ENCODE measurements at regions not wholly inside any gene's neighbourhood (a gene's known extent, or its start where the extent isn't known, plus 50 kb on each side); places are given as distances from the start of the nearest gene placed in this dataset.

GRCh38 chr2:107086497-107086896, 200.5 kb upstream of the ST6GAL2 start:
- Histone ChIP-seq H3K4me3 (no peak overlapping the region), H3K9me3 (no peaks in the 10 kb centered on the region), H3K4me1 (no peaks in the 10 kb centered on the region), H3K27ac (no peak overlapping the region), H3K27me3 (no peaks in the 10 kb centered on the region), H3K36me3 (no peaks in the 10 kb centered on the region)
- TF ChIP-seq CTCF (IDR thresholded peaks at IDR 0.05) (no peak), POLR2A (IDR thresholded peaks at IDR 0.05) (no peak)
- DNase-seq, result no peak

- Histone ChIP-seq H3K4me3 (no peak overlapping the region), H3K27ac (no peak overlapping the region), H3K9me3 (no peaks in the 10 kb centered on the region), H3K4me1 (no peaks in the 10 kb centered on the region), H3K27me3 (no peaks in the 10 kb centered on the region), H3K36me3 (no peaks in the 10 kb centered on the region)
- DNase-seq, result no peak
- TF ChIP-seq POLR2A (IDR thresholded peaks at IDR 0.05) (no peak), CTCF (IDR thresholded peaks at IDR 0.05) (no peak)
Observed at GRCh38 chr2:107088156-107088555, 202.2 kb upstream of the ST6GAL2 start.

- Histone ChIP-seq H3K36me3 (no peaks in the 10 kb centered on the region), H3K4me3 (no peak overlapping the region), H3K27me3 (no peaks in the 10 kb centered on the region), H3K4me1 (no peaks in the 10 kb centered on the region), H3K27ac (no peak overlapping the region), H3K9me3 (no peaks in the 10 kb centered on the region)
- TF ChIP-seq POLR2A (IDR thresholded peaks at IDR 0.05), result no peak
- no peak for TF ChIP-seq CTCF (IDR thresholded peaks at IDR 0.05)
- DNase-seq, result no peak
Observed at GRCh38 chr2:107091163-107091864, 205.3 kb upstream of the ST6GAL2 start.

GRCh38 chr2:107093426-107093957, 207.5 kb upstream of the ST6GAL2 start:
- Histone ChIP-seq H3K4me3 (no peak overlapping the region), H3K27me3 (no peaks in the 10 kb centered on the region), H3K27ac (no peak overlapping the region), H3K9me3 (no peaks in the 10 kb centered on the region), H3K4me1 (no peaks in the 10 kb centered on the region), H3K36me3 (no peaks in the 10 kb centered on the region)
- no peak for DNase-seq
- no peak for TF ChIP-seq CTCF (IDR thresholded peaks at IDR 0.05)
- TF ChIP-seq POLR2A (IDR thresholded peaks at IDR 0.05), result no peak

- no peaks in the 10 kb centered on the region for H3K9me3 ChIP-seq
- no peak for DNase-seq
- no peaks in the 10 kb centered on the region for H3K36me3 ChIP-seq
- no peak for TF ChIP-seq POLR2A (IDR thresholded peaks at IDR 0.05)
- TF ChIP-seq CTCF (IDR thresholded peaks at IDR 0.05), result no peak
- H3K27ac ChIP-seq, result no peak overlapping the region
- no peak overlapping the region for H3K4me3 ChIP-seq
- H3K4me1 ChIP-seq, result no peaks in the 10 kb centered on the region
- no peaks in the 10 kb centered on the region for H3K27me3 ChIP-seq
Observed at GRCh38 chr2:107094450-107094986, 208.6 kb upstream of the ST6GAL2 start.
